Stomach smooth muscle (tissue), 2 donors: ENCODE measurements at regions not wholly inside any gene's neighbourhood (a gene's known extent, or its start where the extent isn't known, plus 50 kb on each side); places are given as distances from the start of the nearest gene placed in this dataset.

Experiments used
- H3K27ac ChIP-seq: one replicate; pipeline ENCODE4 v1.7.0; 2013; ENCODE audit warnings: mild to moderate bottlenecking, low read length, inconsistent platforms
- H3K27me3 ChIP-seq, 2 donors: one replicate each; pipeline ENCODE4 v1.7.0; 2013; ENCODE audit warnings: low read length in 2 of 2; ENCODE audit not compliant: insufficient read depth in 2 of 2, control insufficient read depth in 1 of 2
- H3K36me3 ChIP-seq, 2 donors: one replicate each; pipeline ENCODE4 v1.7.0; 2013; ENCODE audit warnings: low read length in 2 of 2; ENCODE audit not compliant: control insufficient read depth in 2 of 2, insufficient read depth in 2 of 2
- H3K4me1 ChIP-seq: one replicate; pipeline ENCODE4 v1.7.0; 2013; ENCODE audit warnings: low read length; ENCODE audit not compliant: control insufficient read depth, insufficient read depth
- H3K4me3 ChIP-seq, 2 donors: one replicate each; pipeline ENCODE4 v1.7.0; 2013; ENCODE audit warnings: low read length in 2 of 2
- H3K9ac ChIP-seq, 2 donors: one replicate each; pipeline ENCODE4 v1.7.0; 2013; ENCODE audit warnings: low read length in 2 of 2, mild to moderate bottlenecking in 1 of 2
- H3K9me3 ChIP-seq, 2 donors: one replicate each; pipeline ENCODE4 v1.7.0; 2013; ENCODE audit warnings: low read length in 2 of 2; ENCODE audit not compliant: control insufficient read depth in 2 of 2
- donor health status: healthy.
- donor health status: Pancreatic carcinoma.

GRCh38 chr2:177106212-177106611, 106.4 kb upstream of the HNRNPA3 start:
- H3K4me1 ChIP-seq, result no peaks in the 10 kb centered on the region
- no peak overlapping the region for H3K27ac ChIP-seq
- H3K9me3 ChIP-seq, result no peaks in the 10 kb centered on the region
- peaks cover 2 to 3% of the 10 kb centered on the region in 2 donors for H3K27me3 ChIP-seq
- no peaks in the 10 kb centered on the region for H3K36me3 ChIP-seq
- no peak overlapping the region for H3K4me3 ChIP-seq
- no peak overlapping the region for H3K9ac ChIP-seq

- Histone ChIP-seq H3K4me1 (no peaks in the 10 kb centered on the region), H3K4me3 (no peak overlapping the region), H3K9ac (no peak overlapping the region), H3K27me3 (peaks cover 2 to 3% of the 10 kb centered on the region in 2 donors), H3K27ac (no peak overlapping the region), H3K9me3 (no peaks in the 10 kb centered on the region), H3K36me3 (no peaks in the 10 kb centered on the region)
Measured at GRCh38 chr2:177108890-177109289, 103.7 kb upstream of the HNRNPA3 start.

- H3K27ac ChIP-seq, result no peak overlapping the region
- H3K4me3 ChIP-seq, result no peak overlapping the region
- H3K9me3 ChIP-seq, result no peaks in the 10 kb centered on the region
- no peaks in the 10 kb centered on the region for H3K4me1 ChIP-seq
- H3K9ac ChIP-seq, result no peak overlapping the region
- H3K27me3 ChIP-seq, result no peaks in the 10 kb centered on the region
- H3K36me3 ChIP-seq, result no peaks in the 10 kb centered on the region
Measured at GRCh38 chr2:177114712-177115111, 97.9 kb upstream of the HNRNPA3 start.

- no peak overlapping the region for H3K27ac ChIP-seq
- H3K36me3 ChIP-seq, result no peaks in the 10 kb centered on the region
- H3K4me1 ChIP-seq, result no peaks in the 10 kb centered on the region
- no peak overlapping the region for H3K9ac ChIP-seq
- H3K27me3 ChIP-seq, result no peaks in the 10 kb centered on the region
- H3K9me3 ChIP-seq, result no peaks in the 10 kb centered on the region
- H3K4me3 ChIP-seq, result no peak overlapping the region
Measured at GRCh38 chr2:177117755-177118154, 94.8 kb upstream of the HNRNPA3 start.

- Histone ChIP-seq H3K27me3 (no peaks in the 10 kb centered on the region), H3K9ac (no peak overlapping the region), H3K36me3 (no peaks in the 10 kb centered on the region), H3K4me3 (no peak overlapping the region), H3K27ac (no peak overlapping the region), H3K9me3 (no peaks in the 10 kb centered on the region), H3K4me1 (no peaks in the 10 kb centered on the region)
Measured at GRCh38 chr2:177118636-177119035, 94.0 kb upstream of the HNRNPA3 start.

GRCh38 chr2:177119099-177119498, 93.5 kb upstream of the HNRNPA3 start:
- no peaks in the 10 kb centered on the region for H3K36me3 ChIP-seq
- no peak overlapping the region for H3K27ac ChIP-seq
- H3K4me1 ChIP-seq, result no peaks in the 10 kb centered on the region
- no peaks in the 10 kb centered on the region for H3K9me3 ChIP-seq
- no peaks in the 10 kb centered on the region for H3K27me3 ChIP-seq
- no peak overlapping the region for H3K9ac ChIP-seq
- H3K4me3 ChIP-seq, result no peak overlapping the region

GRCh38 chr2:177123048-177123447, 89.5 kb upstream of the HNRNPA3 start:
- Histone ChIP-seq H3K9ac (no peak overlapping the region), H3K4me1 (no peaks in the 10 kb centered on the region), H3K27ac (no peak overlapping the region), H3K4me3 (no peak overlapping the region), H3K9me3 (no peaks in the 10 kb centered on the region), H3K36me3 (no peaks in the 10 kb centered on the region), H3K27me3 (no peaks in the 10 kb centered on the region)

- no peaks in the 10 kb centered on the region for H3K4me1 ChIP-seq
- H3K27me3 ChIP-seq, result peaks cover 0 to 2% of the 10 kb centered on the region in 2 donors
- no peak overlapping the region for H3K27ac ChIP-seq
- no peak overlapping the region for H3K9ac ChIP-seq
- no peaks in the 10 kb centered on the region for H3K36me3 ChIP-seq
- H3K4me3 ChIP-seq, result no peak overlapping the region
- H3K9me3 ChIP-seq, result no peaks in the 10 kb centered on the region
Measured at GRCh38 chr2:177124371-177124770, 88.2 kb upstream of the HNRNPA3 start.

GRCh38 chr2:177127821-177128220, 84.8 kb upstream of the HNRNPA3 start:
- H3K36me3 ChIP-seq, result no peaks in the 10 kb centered on the region
- no peaks in the 10 kb centered on the region for H3K9me3 ChIP-seq
- H3K4me1 ChIP-seq, result no peaks in the 10 kb centered on the region
- no peak overlapping the region for H3K4me3 ChIP-seq
- no peak overlapping the region for H3K9ac ChIP-seq
- H3K27ac ChIP-seq, result no peak overlapping the region
- H3K27me3 ChIP-seq, result peaks cover 0 to 2% of the 10 kb centered on the region in 2 donors

GRCh38 chr2:177129610-177130009, 83.0 kb upstream of the HNRNPA3 start:
- Histone ChIP-seq H3K4me3 (no peak overlapping the region), H3K27ac (no peak overlapping the region), H3K36me3 (no peaks in the 10 kb centered on the region), H3K27me3 (peaks cover 0 to 2% of the 10 kb centered on the region in 2 donors), H3K9ac (no peak overlapping the region), H3K4me1 (no peaks in the 10 kb centered on the region), H3K9me3 (no peaks in the 10 kb centered on the region)

GRCh38 chr2:177131858-177132257, 80.7 kb upstream of the HNRNPA3 start:
- no peaks in the 10 kb centered on the region for H3K9me3 ChIP-seq
- no peak overlapping the region for H3K27ac ChIP-seq
- H3K4me1 ChIP-seq, result no peaks in the 10 kb centered on the region
- no peak overlapping the region for H3K9ac ChIP-seq
- H3K27me3 ChIP-seq, result peaks cover 0 to 2% of the 10 kb centered on the region in 2 donors
- H3K36me3 ChIP-seq, result no peaks in the 10 kb centered on the region
- no peak overlapping the region for H3K4me3 ChIP-seq
